Progenitor cell of endocrine pancreas (in vitro differentiated cells): ENCODE measurements at regions not wholly inside any gene's neighbourhood (a gene's known extent, or its start where the extent isn't known, plus 50 kb on each side); places are given as distances from the start of the nearest gene placed in this dataset.

Experiments
- DNase-seq: peaks from one replicate; pipeline ENCODE4 v3.0.0; 2021; ENCODE audit warnings: low spot score; ENCODE audit not compliant: unreplicated experiment
- H3K27ac Mint-ChIP-seq: 2 replicates; pipeline ENCODE4 v1.8.0; 2021; ENCODE audit warnings: mild to moderate bottlenecking, moderate library complexity, mixed read lengths
- H3K27me3 Mint-ChIP-seq: 2 replicates; pipeline ENCODE4 v1.8.0; 2021; ENCODE audit warnings: mixed read lengths
- H3K36me3 Mint-ChIP-seq: 2 replicates; pipeline ENCODE4 v1.8.0; 2022; ENCODE audit warnings: mixed read lengths; ENCODE audit not compliant: insufficient read depth
- H3K4me1 Mint-ChIP-seq: 2 replicates; pipeline ENCODE4 v1.8.0; 2021; ENCODE audit warnings: low read depth, mixed read lengths
- H3K4me3 Mint-ChIP-seq: 2 replicates; pipeline ENCODE4 v1.8.0; 2021; ENCODE audit warnings: low read depth, mild to moderate bottlenecking, moderate library complexity, mixed read lengths
- H3K9me3 Mint-ChIP-seq: 2 replicates; pipeline ENCODE4 v1.8.0; 2021; ENCODE audit warnings: low read depth, mixed read lengths
- CTCF ChIP-seq: fragments of 200-600 bp; sonication (generic); IDR thresholded peaks from one replicate; pipeline ENCODE4 v1.5.0; 2021; ENCODE audit warnings: antibody characterized with exemption, mild to moderate bottlenecking; ENCODE audit not compliant: unreplicated experiment

- Mint-ChIP-seq H3K36me3 (no peaks in the 10 kb centered on the region), H3K27me3 (no peaks in the 10 kb centered on the region), H3K4me3 (no peak overlapping the region)
These were observed 66.1 kb upstream of the ZNF827 start for GRCh38 chr4:146004730-146005129.

GRCh38 chr4:145988628-145989027, 50.0 kb upstream of the ZNF827 start:
- Mint-ChIP-seq H3K4me1 (peaks cover 2% of the 10 kb centered on the region), H3K27ac (no peak overlapping the region), H3K9me3 (no peaks in the 10 kb centered on the region), H3K4me3 (no peak overlapping the region), H3K36me3 (no peaks in the 10 kb centered on the region), H3K27me3 (no peaks in the 10 kb centered on the region)
- no peak for TF ChIP-seq CTCF
- DNase-seq = no peak

More at GRCh38 chr4:146004730-146005129, 66.1 kb upstream of the ZNF827 start:
- no peak for TF ChIP-seq CTCF
- Mint-ChIP-seq H3K9me3 (peaks cover 6% of the 10 kb centered on the region), H3K27ac (no peak overlapping the region), H3K4me1 (no peaks in the 10 kb centered on the region)
- DNase-seq = no peak
